Transverse colon (tissue), 4 donors: ENCODE measurements at regions not wholly inside any gene's neighbourhood (a gene's known extent, or its start where the extent isn't known, plus 50 kb on each side); places are given as distances from the start of the nearest gene placed in this dataset.

Source experiments
- CTCF ChIP-seq, 5 experiments: fragments of 200-600 bp in 3 of 5; fragments of 450-650 bp in 2 of 5; sonication (generic) in 3 of 5; IDR thresholded peaks; 1 replicate in 2 of 5; 2 replicates in 3 of 5; pipeline ENCODE4 v1.5.1; 2016 to 2017; ENCODE audit warnings: antibody characterized with exemption in 5 of 5, inconsistent platforms in 3 of 5, mild to moderate bottlenecking in 2 of 5, moderate library complexity in 1 of 5
- POLR2A ChIP-seq: fragments of 450-650 bp; IDR thresholded peaks from one replicate; pipeline ENCODE4 v1.6.1; 2016; ENCODE audit warnings: antibody characterized with exemption, mild to moderate bottlenecking, moderate library complexity
- POLR2AphosphoS5 ChIP-seq, 3 donors: sonication (generic); formaldehyde crosslinking; IDR thresholded peaks; one replicate each; pipeline ENCODE4 v1.6.1; 2016; ENCODE audit warnings: antibody characterized with exemption in 3 of 3

- TF ChIP-seq POLR2AphosphoS5 (IDR thresholded peaks at IDR 0.05) (no peak), CTCF (IDR thresholded peaks at IDR 0.05) (no peak), POLR2A (no peak)
Measured at GRCh38 chr3:193935916-193936315, 200.0 kb upstream of the HES1 start.
